B cell (primary cell): ENCODE measurements at regions not wholly inside any gene's neighbourhood (a gene's known extent, or its start where the extent isn't known, plus 50 kb on each side); places are given as distances from the start of the nearest gene placed in this dataset.

Experiments
- ATAC-seq: fragments of 200-7000 bp; cut with Tn5 transposase; one replicate; pipeline ENCODE4 v1.10.0; 2021; ENCODE audit warnings: low read depth, mild to moderate bottlenecking, moderate number of reproducible peaks, moderate library complexity
- CTCF ChIA-PET: fragments of 350-600 bp; sonication (Branson Sonifier 250); formaldehyde crosslinking; loops from one replicate; lab custom pipeline; 2021; ENCODE audit warnings: antibody characterized with exemption, inconsistent platforms; lab: Charles Lee
- POLR2A ChIA-PET: fragments of 350-600 bp; sonication (Branson Sonifier 250); formaldehyde crosslinking; loops from one replicate; lab custom pipeline; 2021; ENCODE audit warnings: antibody characterized with exemption; lab: Charles Lee
- DNase-seq: peaks from one replicate; pipeline ENCODE4 v3.0.0; 2013
- H2AFZ ChIP-seq: 2 replicates; pipeline ENCODE4 v1.6.1; 2012; ENCODE audit warnings: mild to moderate bottlenecking, low read depth, low read length; ENCODE audit not compliant: insufficient read depth, poor library complexity, severe bottlenecking
- H3K27ac ChIP-seq, 2 donors: 1 replicate in 1 of 2; 2 replicates in 1 of 2; pipeline ENCODE4 v1.5.1; 2012 to 2013; ENCODE audit warnings: low read length in 2 of 2, mild to moderate bottlenecking in 2 of 2, moderate library complexity in 1 of 2
- H3K27me3 ChIP-seq, 4 experiments: fragments of 200-600 bp in 1 of 4; sonication (generic) in 1 of 4; replicated peaks in 1 of 4; 1 replicate in 2 of 4; 2 replicates in 2 of 4; pipeline versions ENCODE4 v1.6.1 to v1.7.0; 2013 to 2016; ENCODE audit warnings: low read length in 3 of 4, mild to moderate bottlenecking in 2 of 4, mixed read lengths in 1 of 4, moderate library complexity in 1 of 4; ENCODE audit not compliant: insufficient read depth in 4 of 4, control insufficient read depth in 3 of 4; ENCODE audit errors: control extremely low read depth in 1 of 4
- H3K36me3 ChIP-seq, 2 experiments: replicated peaks in 1 of 2; 1 replicate in 1 of 2; 2 replicates in 1 of 2; pipeline versions ENCODE4 v1.6.1 to v1.7.1; 2013; ENCODE audit warnings: low read length in 1 of 2; ENCODE audit not compliant: insufficient read depth in 2 of 2, control insufficient read depth in 1 of 2; ENCODE audit errors: control extremely low read depth in 1 of 2, extremely low read depth in 1 of 2
- H3K4me1 ChIP-seq, 2 donors: fragments of 200-600 bp in 1 of 2; sonication (generic) in 1 of 2; 1 replicate in 1 of 2; 2 replicates in 1 of 2; pipeline versions ENCODE4 v1.5.1 to v1.6.1; 2013 to 2017; ENCODE audit warnings: low read length in 2 of 2; ENCODE audit not compliant: control insufficient read depth in 2 of 2, insufficient read depth in 2 of 2
- H3K4me2 ChIP-seq: replicated peaks from 2 replicates; pipeline ENCODE3; 2012; ENCODE audit warnings: mild to moderate bottlenecking, low read depth, low read length; ENCODE audit not compliant: poor library complexity, severe bottlenecking
- H3K4me3 ChIP-seq, 5 experiments: fragments of 200-600 bp in 1 of 5; sonication (generic) in 1 of 5; 1 replicate in 3 of 5; 2 replicates in 2 of 5; pipeline versions ENCODE4 v1.5.1 to v1.7.0; 2011 to 2016; ENCODE audit warnings: low read length in 4 of 5, mild to moderate bottlenecking in 4 of 5, low read depth in 2 of 5, control low read depth in 1 of 5, moderate library complexity in 1 of 5; ENCODE audit not compliant: insufficient read depth in 1 of 5; ENCODE audit errors: control extremely low read depth in 1 of 5, extremely low read depth in 1 of 5
- H3K79me2 ChIP-seq: fragments of 200-600 bp; sonication (generic); one replicate; pipeline ENCODE4 v1.6.0; 2016; ENCODE audit warnings: low read length; ENCODE audit not compliant: control insufficient read depth, insufficient read depth
- H3K9ac ChIP-seq: fragments of 200-600 bp; sonication (generic); 2 replicates; pipeline ENCODE4 v1.6.1; 2017; ENCODE audit warnings: mild to moderate bottlenecking, low read length, moderate library complexity
- H3K9me3 ChIP-seq, 3 donors: one replicate each; pipeline versions ENCODE4 v1.6.1 to v1.7.1; 2013; ENCODE audit warnings: low read length in 2 of 3; ENCODE audit not compliant: control insufficient read depth in 2 of 3, insufficient read depth in 1 of 3; ENCODE audit errors: control extremely low read depth in 1 of 3
- H4K20me1 ChIP-seq: 2 replicates; pipeline ENCODE4 v1.6.0; 2012; ENCODE audit warnings: mild to moderate bottlenecking, low read length; ENCODE audit not compliant: insufficient read depth, control insufficient read depth, poor library complexity, severe bottlenecking
- H3K27ac Mint-ChIP-seq: one replicate; pipeline ENCODE4 v1.8.0; 2021; ENCODE audit warnings: mixed read lengths
- H3K27me3 Mint-ChIP-seq: one replicate; pipeline ENCODE4 v1.8.0; 2021; ENCODE audit warnings: mixed read lengths
- H3K4me1 Mint-ChIP-seq: one replicate; pipeline ENCODE4 v1.8.0; 2021; ENCODE audit warnings: mixed read lengths
- H3K4me3 Mint-ChIP-seq: one replicate; pipeline ENCODE4 v1.8.0; 2021; ENCODE audit warnings: mixed read lengths
- H3K9me3 Mint-ChIP-seq: one replicate; pipeline ENCODE4 v1.8.0; 2022; ENCODE audit warnings: mixed read lengths; ENCODE audit not compliant: insufficient read depth
- EZH2 ChIP-seq: IDR thresholded peaks from 2 replicates; pipeline ENCODE4 v1.6.1; 2012; ENCODE audit warnings: borderline replicate concordance, low read depth, mild to moderate bottlenecking, moderate library complexity, low read length; ENCODE audit not compliant: insufficient read depth, poor library complexity, severe bottlenecking
- WGBS: methylation state at CpG from one replicate; pipeline ENCODE4 v1.1.5; 2013; ENCODE audit warnings: missing lambda C conversion rate; ENCODE audit not compliant: insufficient coverage; 5-methylcytosine and 5-hydroxymethylcytosine counted together
- intact Hi-C: fragments of 100-400 bp; cut with micrococcal nuclease; formaldehyde crosslinking; loops from one replicate; pipeline ENCODE4 v1.10.0; 2022
- TF ChIP-seq, protein P1 (sequence below): fragments of 200-600 bp; IDR thresholded peaks from one replicate; pipeline ENCODE4 v1.8.0; 2022; ENCODE audit warnings: antibody characterized with exemption, mild to moderate bottlenecking

DNA sequence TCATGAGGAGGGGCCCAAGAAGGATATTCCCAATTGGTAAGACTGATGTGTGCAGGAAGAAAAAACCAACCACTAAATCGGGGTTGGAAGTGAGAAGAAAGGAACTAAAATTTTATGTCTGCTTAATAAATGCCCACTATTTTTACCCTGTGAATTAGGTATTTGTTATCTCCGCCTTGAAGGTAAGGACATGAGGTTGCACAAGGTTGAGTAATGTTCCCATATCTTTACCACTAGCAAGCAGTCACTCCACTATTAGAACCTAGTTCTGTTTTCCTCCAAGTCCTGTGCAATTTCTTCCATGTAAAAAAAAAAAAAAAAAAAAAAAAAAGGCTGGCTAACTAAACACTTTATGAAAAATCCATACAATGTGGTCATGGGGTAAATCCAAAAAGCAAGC lies 318.5 kb upstream of the SLCO3A1 start:
- Histone ChIP-seq H3K4me2 (no peak overlapping the region), H3K9ac (no peak overlapping the region), H3K9me3 (no peaks in the 10 kb centered on the region), H4K20me1 (no peaks in the 10 kb centered on the region), H2AFZ (no peak overlapping the region), H3K4me1 (no peaks in the 10 kb centered on the region), H3K27ac (no peak overlapping the region), H3K79me2 (no peaks in the 10 kb centered on the region), H3K36me3 (no peaks in the 10 kb centered on the region), H3K4me3 (no peak overlapping the region), H3K27me3 (no peaks in the 10 kb centered on the region)
- Mint-ChIP-seq H3K27me3 (no peaks in the 10 kb centered on the region), H3K4me1 (no peaks in the 10 kb centered on the region), H3K9me3 (peaks cover under 1% of the 10 kb centered on the region), H3K27ac (no peak overlapping the region), H3K4me3 (no peak overlapping the region)
- ChIA-PET CTCF (no interaction called here), POLR2A (no interaction called here)
- no peak for TF ChIP-seq EZH2
- TF ChIP-seq, protein P1, sequence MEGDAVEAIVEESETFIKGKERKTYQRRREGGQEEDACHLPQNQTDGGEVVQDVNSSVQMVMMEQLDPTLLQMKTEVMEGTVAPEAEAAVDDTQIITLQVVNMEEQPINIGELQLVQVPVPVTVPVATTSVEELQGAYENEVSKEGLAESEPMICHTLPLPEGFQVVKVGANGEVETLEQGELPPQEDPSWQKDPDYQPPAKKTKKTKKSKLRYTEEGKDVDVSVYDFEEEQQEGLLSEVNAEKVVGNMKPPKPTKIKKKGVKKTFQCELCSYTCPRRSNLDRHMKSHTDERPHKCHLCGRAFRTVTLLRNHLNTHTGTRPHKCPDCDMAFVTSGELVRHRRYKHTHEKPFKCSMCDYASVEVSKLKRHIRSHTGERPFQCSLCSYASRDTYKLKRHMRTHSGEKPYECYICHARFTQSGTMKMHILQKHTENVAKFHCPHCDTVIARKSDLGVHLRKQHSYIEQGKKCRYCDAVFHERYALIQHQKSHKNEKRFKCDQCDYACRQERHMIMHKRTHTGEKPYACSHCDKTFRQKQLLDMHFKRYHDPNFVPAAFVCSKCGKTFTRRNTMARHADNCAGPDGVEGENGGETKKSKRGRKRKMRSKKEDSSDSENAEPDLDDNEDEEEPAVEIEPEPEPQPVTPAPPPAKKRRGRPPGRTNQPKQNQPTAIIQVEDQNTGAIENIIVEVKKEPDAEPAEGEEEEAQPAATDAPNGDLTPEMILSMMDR = no peak
- no CpG with 5 or more reads among the region's 2 CpGs for WGBS
- ATAC-seq (no peak), DNase-seq (no peak)
- intact Hi-C loops = no loop called here

DNA sequence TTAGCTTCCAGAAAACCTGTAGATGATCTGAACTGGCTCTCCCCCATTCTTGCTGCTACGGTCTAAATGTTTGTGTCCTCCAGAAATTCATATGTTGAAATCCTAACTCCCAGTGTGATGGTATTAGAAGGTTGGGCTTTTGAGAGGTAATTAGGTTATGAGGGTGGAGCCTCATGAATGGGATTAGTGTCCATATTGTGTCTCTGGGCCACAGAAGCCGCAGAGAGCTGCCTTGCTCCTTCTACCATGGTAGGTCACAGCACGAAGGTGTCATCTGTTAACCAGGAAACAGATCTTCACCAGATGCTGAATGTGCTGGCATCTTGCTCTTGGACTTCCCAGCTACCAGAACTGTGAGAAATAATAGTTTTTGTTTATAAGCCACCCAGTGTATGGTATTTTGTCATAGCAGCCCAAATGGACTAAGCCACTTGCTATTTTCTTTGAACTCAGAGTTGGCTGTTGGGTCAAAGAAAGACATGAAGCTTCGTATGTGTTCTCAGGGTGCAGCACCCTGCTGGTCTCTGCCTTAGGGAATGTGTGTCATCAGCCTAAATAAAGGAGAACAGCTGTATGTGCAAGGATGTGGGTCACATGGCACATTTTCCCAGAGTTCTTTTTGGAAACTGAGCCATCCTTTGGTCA lies 317.5 kb upstream of the SLCO3A1 start:
- H3K27ac Mint-ChIP-seq = no peak overlapping the region
- Histone ChIP-seq H2AFZ (no peak overlapping the region), H3K4me1 (no peaks in the 10 kb centered on the region), H3K9ac (no peak overlapping the region), H3K4me2 (no peak overlapping the region), H3K4me3 (no peak overlapping the region), H3K36me3 (no peaks in the 10 kb centered on the region), H3K27me3 (no peaks in the 10 kb centered on the region), H4K20me1 (no peaks in the 10 kb centered on the region), H3K27ac (no peak overlapping the region), H3K9me3 (no peaks in the 10 kb centered on the region), H3K79me2 (no peaks in the 10 kb centered on the region)
- WGBS = 84% methylated on average over 3 of the region's 4 CpGs
- no peaks in the 10 kb centered on the region for H3K27me3 Mint-ChIP-seq
- ATAC-seq (no peak), DNase-seq (no peak)
- POLR2A ChIA-PET = no interaction called here
- no peak overlapping the region for H3K4me3 Mint-ChIP-seq
- no peaks in the 10 kb centered on the region for H3K4me1 Mint-ChIP-seq
- intact Hi-C loops = no loop called here
- H3K9me3 Mint-ChIP-seq = peaks cover 2% of the 10 kb centered on the region
- TF ChIP-seq EZH2 = no peak
- TF ChIP-seq, protein P1 = no peak
- CTCF ChIA-PET = no interaction called here
